Caco-2 (cell line): ENCODE measurements at regions not wholly inside any gene's neighbourhood (a gene's known extent, or its start where the extent isn't known, plus 50 kb on each side); places are given as distances from the start of the nearest gene placed in this dataset.

ENCODE experiments used
- BruUV-seq: library from RNA; stranded (reverse); fragments of 400-500 nt; replicated peaks from 2 replicates; lab custom pipeline; 2021; lab: Mats Ljungman, UMichigan
- CTCF ChIA-PET: fragments of 300-600 bp; sonication (Branson Sonifier 250); formaldehyde crosslinking; loops from one replicate; lab custom pipeline; 2022; ENCODE audit warnings: antibody characterized with exemption; lab: Charles Lee
- POLR2A ChIA-PET: fragments of 300-600 bp; sonication (Branson Sonifier 250); formaldehyde crosslinking; loops from one replicate; lab custom pipeline; 2022; ENCODE audit warnings: antibody characterized with exemption; lab: Charles Lee
- DNase-seq, 2 experiments: peaks; one replicate each; pipeline versions ENCODE4 v3.0.0 to v3.0.0-alpha.2; 2020 to 2022
- H3K27me3 ChIP-seq: replicated peaks from 2 replicates; pipeline ENCODE4 v1.6.0; 2011; ENCODE audit warnings: low read length; ENCODE audit not compliant: control insufficient read depth, insufficient read depth
- H3K36me3 ChIP-seq: 2 replicates; pipeline ENCODE4 v1.5.1; 2011; ENCODE audit warnings: low read length; ENCODE audit not compliant: control insufficient read depth, insufficient read depth
- H3K4me1 ChIP-seq: fragments of 250-450 bp; sonication (Bioruptor Pico); 2 replicates; pipeline ENCODE4 v1.5.1; 2020; ENCODE audit warnings: mild to moderate bottlenecking
- H3K4me3 ChIP-seq: 2 replicates; pipeline ENCODE4 v1.5.1; 2011; ENCODE audit warnings: low read depth, mild to moderate bottlenecking, control low read depth, low read length
- H3K9me3 ChIP-seq: fragments of 250-450 bp; sonication (Bioruptor Pico); 2 replicates; pipeline ENCODE4 v1.5.1; 2020; ENCODE audit warnings: mild to moderate bottlenecking, moderate library complexity
- H3K27ac Mint-ChIP-seq: one replicate; pipeline ENCODE4 v1.8.0; 2022; ENCODE audit warnings: mixed read lengths; ENCODE audit not compliant: unreplicated experiment
- H3K27me3 Mint-ChIP-seq: one replicate; pipeline ENCODE4 v1.8.0; 2022; ENCODE audit warnings: mixed read lengths; ENCODE audit not compliant: insufficient read depth, unreplicated experiment
- H3K36me3 Mint-ChIP-seq: one replicate; pipeline ENCODE4 v1.8.0; 2022; ENCODE audit warnings: mild to moderate bottlenecking, mixed read lengths; ENCODE audit not compliant: insufficient read depth, unreplicated experiment
- H3K4me1 Mint-ChIP-seq: one replicate; pipeline ENCODE4 v1.8.0; 2022; ENCODE audit warnings: low read depth, mixed read lengths; ENCODE audit not compliant: unreplicated experiment
- H3K4me3 Mint-ChIP-seq: one replicate; pipeline ENCODE4 v1.8.0; 2022; ENCODE audit warnings: mild to moderate bottlenecking, moderate library complexity, mixed read lengths; ENCODE audit not compliant: unreplicated experiment
- H3K9me3 Mint-ChIP-seq: one replicate; pipeline ENCODE4 v1.8.0; 2022; ENCODE audit warnings: mixed read lengths; ENCODE audit not compliant: unreplicated experiment
- CTCF ChIP-seq, 2 experiments: fragments of 200-600 bp in 1 of 2; IDR thresholded peaks; 1 replicate in 1 of 2; 2 replicates in 1 of 2; pipeline versions ENCODE4 v1.5.1 to v1.8.0; 2011 to 2022; ENCODE audit warnings: antibody characterized with exemption in 1 of 2, control low read depth in 1 of 2, inconsistent platforms in 1 of 2, low read depth in 1 of 2, low read length in 1 of 2, mild to moderate bottlenecking in 1 of 2, moderate library complexity in 1 of 2; ENCODE audit not compliant: insufficient read depth in 1 of 2, severe bottlenecking in 1 of 2, unreplicated experiment in 1 of 2
- intact Hi-C: fragments of 100-400 bp; cut with micrococcal nuclease; formaldehyde crosslinking; loops from one replicate; pipeline ENCODE4 v1.10.0; 2022; ENCODE audit not compliant: unreplicated experiment

- H3K4me1 Mint-ChIP-seq, result peaks cover 16% of the 10 kb centered on the region
- no TSS peak for BruUV-seq
- DNase-seq, result no peak
- H3K9me3 Mint-ChIP-seq, result no peaks in the 10 kb centered on the region
- H3K4me3 ChIP-seq, result no peak overlapping the region
- H3K9me3 ChIP-seq, result 0 out of 2 replicates have a peak, but pooled peaks cover 2% of the 10 kb centered on the region
- H3K4me1 ChIP-seq, result peaks cover 26% of the 10 kb centered on the region
- no peaks in the 10 kb centered on the region for H3K36me3 Mint-ChIP-seq
- H3K4me3 Mint-ChIP-seq, result no peak overlapping the region
- H3K27ac Mint-ChIP-seq, result no peak overlapping the region
- ChIA-PET POLR2A (no interaction called here), CTCF (no interaction called here)
- intact Hi-C loops, result no loop called here
- no peaks in the 10 kb centered on the region for H3K27me3 Mint-ChIP-seq
- H3K36me3 ChIP-seq, result no peaks in the 10 kb centered on the region
- H3K27me3 ChIP-seq, result no peaks in the 10 kb centered on the region
- no peak for TF ChIP-seq CTCF (IDR thresholded peaks at IDR 0.05; ENCODE audit: insufficient read depth in 1 of 2, low read depth in 1 of 2, low read length in 1 of 2, severe bottlenecking in 1 of 2, unreplicated experiment in 1 of 2)
Measured at GRCh38 chr20:58575776-58576602, 60.8 kb upstream of the APCDD1L start.

DNA sequence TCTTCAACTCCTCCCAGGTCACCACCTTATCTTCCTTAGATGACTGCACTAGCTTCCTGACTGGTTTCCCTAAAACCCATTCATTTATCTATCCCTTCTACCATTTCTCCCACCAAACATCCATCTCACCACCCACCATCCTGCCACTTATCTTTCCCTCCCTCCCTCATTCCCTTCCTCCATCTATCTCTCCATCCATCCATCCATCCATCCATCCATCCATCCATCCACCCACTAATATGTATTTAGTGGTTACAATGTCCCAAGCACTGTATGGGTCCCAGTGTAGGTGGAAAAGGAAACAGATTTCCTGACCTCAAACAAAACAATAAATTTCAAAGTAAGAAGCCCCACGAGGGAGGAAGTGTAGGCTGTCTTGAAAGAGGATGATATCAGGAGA is 59.3 kb upstream of the APCDD1L start:
- ChIA-PET CTCF (no interaction called here), POLR2A (no interaction called here)
- Mint-ChIP-seq H3K27ac (no peak overlapping the region), H3K27me3 (no peaks in the 10 kb centered on the region), H3K36me3 (no peaks in the 10 kb centered on the region), H3K4me3 (no peak overlapping the region), H3K4me1 (peaks cover 18% of the 10 kb centered on the region), H3K9me3 (no peaks in the 10 kb centered on the region)
- intact Hi-C loops, result loop anchor here (5.0 kb wide), 1 partner anchor 63 kb away; no protein-coding TSS in a partner anchor
- no TSS peak for BruUV-seq
- Histone ChIP-seq H3K9me3 (no peaks in the 10 kb centered on the region), H3K27me3 (no peaks in the 10 kb centered on the region), H3K36me3 (no peaks in the 10 kb centered on the region), H3K4me1 (peaks cover 39% of the 10 kb centered on the region), H3K4me3 (no peak overlapping the region)
- no peak for DNase-seq
- TF ChIP-seq CTCF (IDR thresholded peaks at IDR 0.05; ENCODE audit: insufficient read depth in 1 of 2, low read depth in 1 of 2, low read length in 1 of 2, severe bottlenecking in 1 of 2, unreplicated experiment in 1 of 2), result no peak

GRCh38 chr20:58573986-58574385 is 58.8 kb upstream of the APCDD1L start:
- no peak for TF ChIP-seq CTCF (IDR thresholded peaks at IDR 0.05; ENCODE audit: insufficient read depth in 1 of 2, low read depth in 1 of 2, low read length in 1 of 2, severe bottlenecking in 1 of 2, unreplicated experiment in 1 of 2)
- no peak for DNase-seq
- Histone ChIP-seq H3K9me3 (no peaks in the 10 kb centered on the region), H3K4me3 (no peak overlapping the region), H3K27me3 (no peaks in the 10 kb centered on the region), H3K4me1 (peaks cover 44% of the 10 kb centered on the region), H3K36me3 (no peaks in the 10 kb centered on the region)
- H3K4me3 Mint-ChIP-seq, result no peak overlapping the region
- BruUV-seq, result no TSS peak
- intact Hi-C loops, result loop anchor here (5.0 kb wide), 1 partner anchor 63 kb away; no protein-coding TSS in a partner anchor
- no peaks in the 10 kb centered on the region for H3K9me3 Mint-ChIP-seq
- no peak overlapping the region for H3K27ac Mint-ChIP-seq
- ChIA-PET POLR2A (no interaction called here), CTCF (no interaction called here)
- H3K27me3 Mint-ChIP-seq, result no peaks in the 10 kb centered on the region
- H3K4me1 Mint-ChIP-seq, result peaks cover 18% of the 10 kb centered on the region
- no peaks in the 10 kb centered on the region for H3K36me3 Mint-ChIP-seq
